ENCODE measurements at regions not wholly inside any gene's neighbourhood (a gene's known extent, or its start where the extent isn't known, plus 50 kb on each side); places are given as distances from the start of the nearest gene placed in this dataset.

DNA sequence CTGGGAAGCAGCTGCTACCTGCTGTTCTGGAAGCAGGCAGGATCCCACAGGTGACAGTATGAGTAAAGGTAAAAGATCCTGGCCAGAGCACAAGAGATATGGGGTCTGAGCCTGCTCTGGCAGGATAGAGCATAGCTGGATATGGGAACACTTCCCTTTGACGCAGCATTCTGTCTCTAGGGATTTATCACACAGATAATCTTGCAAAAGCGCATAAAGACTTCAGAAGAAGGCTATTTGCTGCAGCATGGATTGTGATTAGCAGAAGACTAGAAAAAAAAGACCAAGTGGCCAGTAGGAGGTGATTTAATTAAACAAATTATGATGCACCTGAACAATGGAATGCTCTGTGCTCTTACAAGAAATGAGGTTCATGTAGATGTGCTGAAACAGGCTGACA lies 52.4 kb upstream of the PWWP2A start:
- ChIA-PET CTCF (no interaction called here), RAD21 (ENCODE audit: low non-redundant PET in 1 of 2, low total read pairs in 2 of 2, uncharacterized antibody in 2 of 2, unreplicated experiment in 2 of 2) (no interaction called here), POLR2A (no interaction called here)
- no peak overlapping the region for H3K27ac ChIP-seq (ENCODE audit: low read depth, low read length)
- H3K4me3 ChIP-seq (replicated peaks in 1 of 2; ENCODE audit: low read depth in 1 of 2, low read length in 2 of 2): no peak overlapping the region
- BruUV-seq (replicated peaks): no TSS peak
- no peak for DNase-seq (ENCODE audit: low read depth, low spot score)
- H3K4me1 ChIP-seq (ENCODE audit: control insufficient read depth in 1 of 2, insufficient read depth in 2 of 2, low read length in 2 of 2): peaks cover 3 to 10% of the 10 kb centered on the region in 2 experiments; a peak in 3 of 4 replicates
- H3K9ac ChIP-seq (ENCODE audit: low read length): no peak overlapping the region
- intact Hi-C loops (cut with micrococcal nuclease): no loop called here
- H3K9me3 ChIP-seq (ENCODE audit: control insufficient read depth in 1 of 2, insufficient read depth in 1 of 2, low read depth in 1 of 2, low read length in 2 of 2): no peaks in the 10 kb centered on the region
- H3K27me3 ChIP-seq (ENCODE audit: insufficient read depth, low read length): no peaks in the 10 kb centered on the region
- no peaks in the 10 kb centered on the region for H3K36me3 ChIP-seq (ENCODE audit: control insufficient read depth in 1 of 2, insufficient read depth in 2 of 2, low read length in 2 of 2)
- H3K4me2 ChIP-seq (ENCODE audit: low read length): no peak overlapping the region
- ATAC-seq: no peak; the same call in 1 of the 2 replicates
- H4K20me1 ChIP-seq (ENCODE audit: insufficient read depth): no peaks in the 10 kb centered on the region
- no peak for TF ChIP-seq TCF7L2 (IDR thresholded peaks at IDR 0.05; ENCODE audit: borderline replicate concordance, extremely low read depth, insufficient read depth, insufficient read length)
- TF ChIP-seq, protein P1, sequence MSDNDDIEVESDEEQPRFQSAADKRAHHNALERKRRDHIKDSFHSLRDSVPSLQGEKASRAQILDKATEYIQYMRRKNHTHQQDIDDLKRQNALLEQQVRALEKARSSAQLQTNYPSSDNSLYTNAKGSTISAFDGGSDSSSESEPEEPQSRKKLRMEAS (IDR thresholded peaks at IDR 0.05): no peak
- no peaks in the 10 kb centered on the region for H3K79me2 ChIP-seq (ENCODE audit: insufficient read depth, low read length)
- no peaks in the 10 kb centered on the region for H3K9me2 ChIP-seq (ENCODE audit: insufficient read depth)
- H2AFZ ChIP-seq (ENCODE audit: low read depth, low read length, poor library complexity, severe bottlenecking): no peak overlapping the region

- ChIA-PET RAD21 (ENCODE audit: low non-redundant PET in 1 of 2, low total read pairs in 2 of 2, uncharacterized antibody in 2 of 2, unreplicated experiment in 2 of 2) (no interaction called here), POLR2A (no interaction called here), CTCF (no interaction called here)
- BruUV-seq (replicated peaks): no TSS peak
- Histone ChIP-seq H3K9ac (ENCODE audit: low read length) (no peak overlapping the region), H3K36me3 (ENCODE audit: control insufficient read depth in 1 of 2, insufficient read depth in 2 of 2, low read length in 2 of 2) (no peaks in the 10 kb centered on the region), H3K4me2 (ENCODE audit: low read length) (no peak overlapping the region), H3K27me3 (ENCODE audit: insufficient read depth, low read length) (no peaks in the 10 kb centered on the region), H3K4me1 (ENCODE audit: control insufficient read depth in 1 of 2, insufficient read depth in 2 of 2, low read length in 2 of 2) (peaks cover 18 to 33% of the 10 kb centered on the region in 2 experiments), H3K9me3 (ENCODE audit: control insufficient read depth in 1 of 2, insufficient read depth in 1 of 2, low read depth in 1 of 2, low read length in 2 of 2) (no peaks in the 10 kb centered on the region), H3K4me3 (replicated peaks in 1 of 2; ENCODE audit: low read depth in 1 of 2, low read length in 2 of 2) (no peak overlapping the region), H3K27ac (ENCODE audit: low read depth, low read length) (no peak overlapping the region), H2AFZ (ENCODE audit: low read depth, low read length, poor library complexity, severe bottlenecking) (no peak overlapping the region), H3K9me2 (ENCODE audit: insufficient read depth) (no peaks in the 10 kb centered on the region), H4K20me1 (ENCODE audit: insufficient read depth) (no peaks in the 10 kb centered on the region), H3K79me2 (ENCODE audit: insufficient read depth, low read length) (no peaks in the 10 kb centered on the region)
- intact Hi-C loops (cut with micrococcal nuclease): no loop called here
- DNase-seq (ENCODE audit: low read depth, low spot score): no peak
- ATAC-seq: no peak
- TF ChIP-seq ZFX (IDR thresholded peaks at IDR 0.05): no peak
- TF ChIP-seq JUND (IDR thresholded peaks at IDR 0.05): no peak
- no peak for TF ChIP-seq POLR2AphosphoS5 (IDR thresholded peaks at IDR 0.05; ENCODE audit: low read depth, low read length)
Observed at GRCh38 chr5:160169326-160169725, 50.1 kb upstream of the PWWP2A start.
